GM23338 (cell line): ENCODE measurements at regions not wholly inside any gene's neighbourhood (a gene's known extent, or its start where the extent isn't known, plus 50 kb on each side); places are given as distances from the start of the nearest gene placed in this dataset.

ENCODE experiments used
- CREB1 ChIP-seq: fragments of 250-450 bp; sonication (Bioruptor Pico); IDR thresholded peaks from 2 replicates; pipeline ENCODE4 v1.5.0; 2020; ENCODE audit warnings: low read depth, mild to moderate bottlenecking, moderate library complexity
- EZH2 ChIP-seq: fragments of 200-600 bp; sonication (generic); IDR thresholded peaks from one replicate; pipeline ENCODE4 v1.8.0; 2017; ENCODE audit warnings: antibody characterized with exemption, mild to moderate bottlenecking, low read depth; ENCODE audit not compliant: unreplicated experiment
- EZH2phosphoT487 ChIP-seq: fragments of 200-600 bp; sonication (generic); IDR thresholded peaks from one replicate; pipeline ENCODE4 v1.8.1; 2018; ENCODE audit warnings: antibody characterized with exemption; ENCODE audit not compliant: unreplicated experiment
- NANOG ChIP-seq: IDR thresholded peaks from 2 replicates; pipeline ENCODE4 v1.6.1; 2016; ENCODE audit warnings: antibody characterized with exemption, borderline replicate concordance
- STAT1 ChIP-seq: IDR thresholded peaks from one replicate; pipeline ENCODE4 v1.6.1; 2016; ENCODE audit warnings: antibody characterized with exemption; ENCODE audit not compliant: unreplicated experiment
- ZNF114 ChIP-seq: fragments of 250-450 bp; sonication (Bioruptor Pico); IDR thresholded peaks from 2 replicates; pipeline ENCODE4 v1.5.0; 2020; ENCODE audit warnings: mild to moderate bottlenecking, moderate library complexity
- ZNF331 ChIP-seq: fragments of 250-450 bp; sonication (Bioruptor Pico); IDR thresholded peaks from 2 replicates; pipeline ENCODE4 v1.5.0; 2020; ENCODE audit warnings: low read depth, mild to moderate bottlenecking, moderate library complexity
- TF ChIP-seq, protein P1 (sequence below): fragments of 250-450 bp; sonication (Bioruptor Pico); IDR thresholded peaks from 2 replicates; pipeline ENCODE4 v1.5.0; 2020; ENCODE audit warnings: mild to moderate bottlenecking, moderate library complexity
- TF ChIP-seq, protein P2 (sequence below), 2 experiments: fragments of 200-600 bp in 1 of 2; sonication (generic) in 1 of 2; conservative IDR thresholded peaks; 2 replicates each; pipeline versions ENCODE4 v1.5.1 to v1.6.1; 2016 to 2017; ENCODE audit warnings: antibody characterized with exemption in 2 of 2, low read depth in 2 of 2, mild to moderate bottlenecking in 2 of 2, moderate library complexity in 1 of 2
- TF ChIP-seq, protein P3 (sequence below): IDR thresholded peaks from 2 replicates; pipeline ENCODE4 v1.6.1; 2016; ENCODE audit warnings: antibody characterized with exemption

DNA sequence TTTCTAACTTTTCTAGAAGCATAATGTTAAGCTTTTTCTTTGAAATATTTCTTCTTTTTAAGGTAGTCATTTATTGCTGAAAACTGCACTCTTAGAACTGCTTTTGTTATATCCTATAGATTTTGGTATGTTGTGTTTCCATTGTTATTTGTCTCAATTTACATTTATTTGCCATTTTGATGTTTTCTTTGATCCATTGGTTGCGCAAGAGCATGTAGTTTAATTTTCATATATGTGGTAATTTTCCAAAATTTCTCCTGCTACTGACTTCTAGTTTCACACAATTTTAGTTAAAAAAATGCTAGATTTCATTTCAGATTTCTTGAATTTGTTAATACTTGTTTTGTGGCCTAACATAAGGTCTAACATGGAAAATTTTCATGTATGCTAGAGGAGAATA lies 1029.3 kb upstream of the TYRP1 start (continued):
- TF ChIP-seq, protein P1, sequence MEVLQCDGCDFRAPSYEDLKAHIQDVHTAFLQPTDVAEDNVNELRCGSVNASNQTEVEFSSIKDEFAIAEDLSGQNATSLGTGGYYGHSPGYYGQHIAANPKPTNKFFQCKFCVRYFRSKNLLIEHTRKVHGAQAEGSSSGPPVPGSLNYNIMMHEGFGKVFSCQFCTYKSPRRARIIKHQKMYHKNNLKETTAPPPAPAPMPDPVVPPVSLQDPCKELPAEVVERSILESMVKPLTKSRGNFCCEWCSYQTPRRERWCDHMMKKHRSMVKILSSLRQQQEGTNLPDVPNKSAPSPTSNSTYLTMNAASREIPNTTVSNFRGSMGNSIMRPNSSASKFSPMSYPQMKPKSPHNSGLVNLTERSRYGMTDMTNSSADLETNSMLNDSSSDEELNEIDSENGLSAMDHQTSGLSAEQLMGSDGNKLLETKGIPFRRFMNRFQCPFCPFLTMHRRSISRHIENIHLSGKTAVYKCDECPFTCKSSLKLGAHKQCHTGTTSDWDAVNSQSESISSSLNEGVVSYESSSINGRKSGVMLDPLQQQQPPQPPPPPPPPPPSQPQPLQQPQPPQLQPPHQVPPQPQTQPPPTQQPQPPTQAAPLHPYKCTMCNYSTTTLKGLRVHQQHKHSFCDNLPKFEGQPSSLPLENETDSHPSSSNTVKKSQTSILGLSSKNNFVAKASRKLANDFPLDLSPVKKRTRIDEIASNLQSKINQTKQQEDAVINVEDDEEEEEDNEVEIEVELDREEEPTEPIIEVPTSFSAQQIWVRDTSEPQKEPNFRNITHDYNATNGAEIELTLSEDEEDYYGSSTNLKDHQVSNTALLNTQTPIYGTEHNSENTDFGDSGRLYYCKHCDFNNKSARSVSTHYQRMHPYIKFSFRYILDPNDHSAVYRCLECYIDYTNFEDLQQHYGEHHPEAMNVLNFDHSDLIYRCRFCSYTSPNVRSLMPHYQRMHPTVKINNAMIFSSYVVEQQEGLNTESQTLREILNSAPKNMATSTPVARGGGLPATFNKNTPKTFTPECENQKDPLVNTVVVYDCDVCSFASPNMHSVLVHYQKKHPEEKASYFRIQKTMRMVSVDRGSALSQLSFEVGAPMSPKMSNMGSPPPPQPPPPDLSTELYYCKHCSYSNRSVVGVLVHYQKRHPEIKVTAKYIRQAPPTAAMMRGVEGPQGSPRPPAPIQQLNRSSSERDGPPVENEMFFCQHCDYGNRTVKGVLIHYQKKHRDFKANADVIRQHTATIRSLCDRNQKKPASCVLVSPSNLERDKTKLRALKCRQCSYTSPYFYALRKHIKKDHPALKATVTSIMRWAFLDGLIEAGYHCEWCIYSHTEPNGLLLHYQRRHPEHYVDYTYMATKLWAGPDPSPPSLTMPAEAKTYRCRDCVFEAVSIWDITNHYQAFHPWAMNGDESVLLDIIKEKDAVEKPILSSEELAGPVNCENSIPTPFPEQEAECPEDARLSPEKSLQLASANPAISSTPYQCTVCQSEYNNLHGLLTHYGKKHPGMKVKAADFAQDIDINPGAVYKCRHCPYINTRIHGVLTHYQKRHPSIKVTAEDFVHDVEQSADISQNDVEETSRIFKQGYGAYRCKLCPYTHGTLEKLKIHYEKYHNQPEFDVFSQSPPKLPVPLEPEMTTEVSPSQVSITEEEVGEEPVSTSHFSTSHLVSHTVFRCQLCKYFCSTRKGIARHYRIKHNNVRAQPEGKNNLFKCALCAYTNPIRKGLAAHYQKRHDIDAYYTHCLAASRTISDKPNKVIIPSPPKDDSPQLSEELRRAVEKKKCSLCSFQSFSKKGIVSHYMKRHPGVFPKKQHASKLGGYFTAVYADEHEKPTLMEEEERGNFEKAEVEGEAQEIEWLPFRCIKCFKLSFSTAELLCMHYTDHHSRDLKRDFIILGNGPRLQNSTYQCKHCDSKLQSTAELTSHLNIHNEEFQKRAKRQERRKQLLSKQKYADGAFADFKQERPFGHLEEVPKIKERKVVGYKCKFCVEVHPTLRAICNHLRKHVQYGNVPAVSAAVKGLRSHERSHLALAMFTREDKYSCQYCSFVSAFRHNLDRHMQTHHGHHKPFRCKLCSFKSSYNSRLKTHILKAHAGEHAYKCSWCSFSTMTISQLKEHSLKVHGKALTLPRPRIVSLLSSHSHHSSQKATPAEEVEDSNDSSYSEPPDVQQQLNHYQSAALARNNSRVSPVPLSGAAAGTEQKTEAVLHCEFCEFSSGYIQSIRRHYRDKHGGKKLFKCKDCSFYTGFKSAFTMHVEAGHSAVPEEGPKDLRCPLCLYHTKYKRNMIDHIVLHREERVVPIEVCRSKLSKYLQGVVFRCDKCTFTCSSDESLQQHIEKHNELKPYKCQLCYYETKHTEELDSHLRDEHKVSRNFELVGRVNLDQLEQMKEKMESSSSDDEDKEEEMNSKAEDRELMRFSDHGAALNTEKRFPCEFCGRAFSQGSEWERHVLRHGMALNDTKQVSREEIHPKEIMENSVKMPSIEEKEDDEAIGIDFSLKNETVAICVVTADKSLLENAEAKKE (CRISPR knock-in tag), result no peak
- TF ChIP-seq ZNF331 (CRISPR knock-in tag) (no peak), ZNF114 (no peak), NANOG (no peak), STAT1 (no peak), EZH2 (no peak), EZH2phosphoT487 (no peak), CREB1 (no peak)
- TF ChIP-seq, protein P2, sequence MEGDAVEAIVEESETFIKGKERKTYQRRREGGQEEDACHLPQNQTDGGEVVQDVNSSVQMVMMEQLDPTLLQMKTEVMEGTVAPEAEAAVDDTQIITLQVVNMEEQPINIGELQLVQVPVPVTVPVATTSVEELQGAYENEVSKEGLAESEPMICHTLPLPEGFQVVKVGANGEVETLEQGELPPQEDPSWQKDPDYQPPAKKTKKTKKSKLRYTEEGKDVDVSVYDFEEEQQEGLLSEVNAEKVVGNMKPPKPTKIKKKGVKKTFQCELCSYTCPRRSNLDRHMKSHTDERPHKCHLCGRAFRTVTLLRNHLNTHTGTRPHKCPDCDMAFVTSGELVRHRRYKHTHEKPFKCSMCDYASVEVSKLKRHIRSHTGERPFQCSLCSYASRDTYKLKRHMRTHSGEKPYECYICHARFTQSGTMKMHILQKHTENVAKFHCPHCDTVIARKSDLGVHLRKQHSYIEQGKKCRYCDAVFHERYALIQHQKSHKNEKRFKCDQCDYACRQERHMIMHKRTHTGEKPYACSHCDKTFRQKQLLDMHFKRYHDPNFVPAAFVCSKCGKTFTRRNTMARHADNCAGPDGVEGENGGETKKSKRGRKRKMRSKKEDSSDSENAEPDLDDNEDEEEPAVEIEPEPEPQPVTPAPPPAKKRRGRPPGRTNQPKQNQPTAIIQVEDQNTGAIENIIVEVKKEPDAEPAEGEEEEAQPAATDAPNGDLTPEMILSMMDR (conservative IDR thresholded peaks at IDR 0.05; ENCODE audit: low read depth in 2 of 2), result no peak
- TF ChIP-seq, protein P3, sequence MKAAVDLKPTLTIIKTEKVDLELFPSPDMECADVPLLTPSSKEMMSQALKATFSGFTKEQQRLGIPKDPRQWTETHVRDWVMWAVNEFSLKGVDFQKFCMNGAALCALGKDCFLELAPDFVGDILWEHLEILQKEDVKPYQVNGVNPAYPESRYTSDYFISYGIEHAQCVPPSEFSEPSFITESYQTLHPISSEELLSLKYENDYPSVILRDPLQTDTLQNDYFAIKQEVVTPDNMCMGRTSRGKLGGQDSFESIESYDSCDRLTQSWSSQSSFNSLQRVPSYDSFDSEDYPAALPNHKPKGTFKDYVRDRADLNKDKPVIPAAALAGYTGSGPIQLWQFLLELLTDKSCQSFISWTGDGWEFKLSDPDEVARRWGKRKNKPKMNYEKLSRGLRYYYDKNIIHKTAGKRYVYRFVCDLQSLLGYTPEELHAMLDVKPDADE, result no peak
